GM23338 (cell line): ENCODE measurements at regions not wholly inside any gene's neighbourhood (a gene's known extent, or its start where the extent isn't known, plus 50 kb on each side); places are given as distances from the start of the nearest gene placed in this dataset.

Experiments used
- ATAC-seq: fragments of 200-7000 bp; cut with Tn5 transposase; 3 replicates; pipeline ENCODE4 v1.9.1; 2020
- DNase-seq: peaks from one replicate; pipeline ENCODE4 v3.0.0-alpha.2; 2015; ENCODE audit warnings: low spot score
- H2AFZ ChIP-seq: fragments of 200-600 bp; sonication (generic); 2 replicates; pipeline ENCODE4 v1.8.0; 2016; ENCODE audit warnings: antibody characterized with exemption, mild to moderate bottlenecking, moderate library complexity
- H3F3A ChIP-seq: fragments of 200-600 bp; sonication (generic); replicated peaks from 2 replicates; pipeline ENCODE4 v1.8.0; 2017; ENCODE audit warnings: antibody characterized with exemption, mixed run types, low read depth
- H3K27ac ChIP-seq: fragments of 200-600 bp; sonication (generic); 2 replicates; pipeline ENCODE4 v1.6.1; 2016; ENCODE audit warnings: low read depth
- H3K27me3 ChIP-seq: fragments of 200-600 bp; sonication (generic); 2 replicates; pipeline ENCODE4 v1.8.0; 2016; ENCODE audit warnings: mild to moderate bottlenecking, mixed run types, moderate library complexity; ENCODE audit not compliant: insufficient read depth
- H3K36me3 ChIP-seq: fragments of 200-600 bp; sonication (generic); 2 replicates; pipeline ENCODE4 v1.8.0; 2016; ENCODE audit warnings: mild to moderate bottlenecking; ENCODE audit not compliant: insufficient read depth
- H3K4me1 ChIP-seq: fragments of 200-600 bp; sonication (generic); 2 replicates; pipeline ENCODE4 v1.8.0; 2016; ENCODE audit warnings: mild to moderate bottlenecking, moderate library complexity; ENCODE audit not compliant: insufficient read depth
- H3K4me2 ChIP-seq: fragments of 200-600 bp; sonication (generic); 2 replicates; pipeline ENCODE4 v1.7.1; 2017; ENCODE audit warnings: mixed run types
- H3K4me3 ChIP-seq: fragments of 200-600 bp; sonication (generic); 2 replicates; pipeline ENCODE4 v1.6.1; 2016; ENCODE audit warnings: mixed run types
- H3K79me2 ChIP-seq: fragments of 200-600 bp; sonication (generic); replicated peaks from 2 replicates; pipeline ENCODE4 v1.8.0; 2017; ENCODE audit warnings: mild to moderate bottlenecking; ENCODE audit not compliant: insufficient read depth
- H3K9me2 ChIP-seq: fragments of 200-600 bp; sonication (generic); 2 replicates; pipeline ENCODE4 v1.8.0; 2017; ENCODE audit not compliant: insufficient read depth
- H4K20me1 ChIP-seq: fragments of 200-600 bp; sonication (generic); replicated peaks from 2 replicates; pipeline ENCODE4 v1.8.0; 2017; ENCODE audit warnings: mild to moderate bottlenecking; ENCODE audit not compliant: insufficient read depth
- H3K27ac Mint-ChIP-seq: 2 replicates; pipeline ENCODE4 v1.8.0; 2020; ENCODE audit warnings: inconsistent platforms, mild to moderate bottlenecking, moderate library complexity, mixed read lengths
- H3K27me3 Mint-ChIP-seq: 3 replicates; pipeline ENCODE4 v1.8.0; 2022; ENCODE audit warnings: low read depth, mild to moderate bottlenecking, moderate library complexity, mixed read lengths, inconsistent platforms; ENCODE audit not compliant: insufficient read depth, poor library complexity
- H3K36me3 Mint-ChIP-seq: 3 replicates; pipeline ENCODE4 v1.8.0; 2021; ENCODE audit warnings: low read depth, mild to moderate bottlenecking, inconsistent platforms, moderate library complexity, mixed read lengths
- H3K4me1 Mint-ChIP-seq: 3 replicates; pipeline ENCODE4 v1.8.0; 2020; ENCODE audit warnings: mild to moderate bottlenecking, inconsistent platforms, mixed read lengths
- H3K4me3 Mint-ChIP-seq: 3 replicates; pipeline ENCODE4 v1.8.0; 2021; ENCODE audit warnings: moderate library complexity, mild to moderate bottlenecking, inconsistent platforms, mixed read lengths
- H3K9me3 Mint-ChIP-seq: 3 replicates; pipeline ENCODE4 v1.8.0; 2020; ENCODE audit warnings: moderate library complexity, mild to moderate bottlenecking, inconsistent platforms, mixed read lengths
- EZH2phosphoT487 ChIP-seq: fragments of 200-600 bp; sonication (generic); IDR thresholded peaks from one replicate; pipeline ENCODE4 v1.8.1; 2018; ENCODE audit warnings: antibody characterized with exemption; ENCODE audit not compliant: unreplicated experiment
- JUNB ChIP-seq: IDR thresholded peaks from one replicate; pipeline ENCODE4 v1.6.1; 2016; ENCODE audit warnings: antibody characterized with exemption; ENCODE audit not compliant: unreplicated experiment
- NANOG ChIP-seq: IDR thresholded peaks from 2 replicates; pipeline ENCODE4 v1.6.1; 2016; ENCODE audit warnings: antibody characterized with exemption, borderline replicate concordance
- STAT1 ChIP-seq: IDR thresholded peaks from one replicate; pipeline ENCODE4 v1.6.1; 2016; ENCODE audit warnings: antibody characterized with exemption; ENCODE audit not compliant: unreplicated experiment
- TF ChIP-seq, protein P1 (sequence below): fragments of 250-450 bp; sonication (Bioruptor Pico); IDR thresholded peaks from 2 replicates; pipeline ENCODE4 v1.5.0; 2020; ENCODE audit warnings: mild to moderate bottlenecking, moderate library complexity
- TF ChIP-seq, protein P2 (sequence below): IDR thresholded peaks from one replicate; pipeline ENCODE4 v1.6.1; 2018; ENCODE audit warnings: antibody characterized with exemption; ENCODE audit not compliant: unreplicated experiment
- TF ChIP-seq, protein P3 (sequence below): IDR thresholded peaks from 2 replicates; pipeline ENCODE4 v1.6.1; 2016; ENCODE audit warnings: antibody characterized with exemption

DNA sequence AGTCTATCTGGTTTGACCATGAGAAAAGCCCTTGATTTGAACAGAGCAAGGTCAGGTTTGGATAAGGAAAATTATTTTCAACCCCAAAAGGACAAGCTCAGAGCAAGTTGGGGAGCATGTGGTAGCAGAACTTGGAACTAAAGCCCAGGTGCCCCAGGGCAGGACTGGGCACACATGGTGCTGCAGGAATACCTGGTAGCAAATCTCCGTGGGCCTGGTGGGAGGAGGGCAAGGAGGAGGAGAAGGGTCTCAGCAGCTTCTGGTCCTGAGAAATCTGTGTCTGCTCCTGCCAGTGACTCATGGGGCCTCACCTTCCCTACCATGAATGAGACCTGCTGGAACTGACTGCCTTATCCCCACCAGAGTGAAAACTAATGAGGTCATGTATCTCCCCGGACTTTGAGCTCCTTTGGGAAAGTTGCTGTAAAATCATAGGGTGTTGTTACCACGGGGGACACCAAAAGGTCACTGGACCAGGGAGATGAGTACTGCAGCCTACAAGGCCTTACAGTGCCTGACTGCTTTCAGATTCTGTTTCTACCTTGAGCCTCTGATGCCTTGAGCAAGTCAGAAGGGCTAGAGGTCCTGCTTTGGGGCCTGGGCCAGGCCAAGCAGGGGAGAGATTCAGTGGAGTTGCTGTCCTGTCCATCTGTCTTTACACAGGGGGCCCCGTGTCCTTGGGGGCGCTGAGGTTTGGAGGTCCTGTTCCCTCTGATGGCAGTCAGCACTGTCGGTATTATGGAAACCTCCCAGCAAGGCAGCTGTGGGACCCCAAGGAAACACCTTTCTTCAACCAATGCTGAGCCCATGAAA, 304.0 kb downstream of the MYCN start:
- Histone ChIP-seq H3K4me3 (no peak overlapping the region), H4K20me1 (no peaks in the 10 kb centered on the region), H3K36me3 (no peaks in the 10 kb centered on the region; the same call in 1 of the 2 replicates), H3K4me2 (no peak overlapping the region), H2AFZ (no peak overlapping the region), H3K27ac (no peak overlapping the region), H3K27me3 (no peaks in the 10 kb centered on the region), H3K79me2 (no peaks in the 10 kb centered on the region), H3K9me2 (no peaks in the 10 kb centered on the region), H3K4me1 (peaks cover 11% of the 10 kb centered on the region), H3F3A (no peaks in the 10 kb centered on the region)
- peaks cover 16% of the 10 kb centered on the region for H3K4me1 Mint-ChIP-seq
- H3K36me3 Mint-ChIP-seq = no peaks in the 10 kb centered on the region
- TF ChIP-seq EZH2phosphoT487 = no peak
- TF ChIP-seq, protein P1, sequence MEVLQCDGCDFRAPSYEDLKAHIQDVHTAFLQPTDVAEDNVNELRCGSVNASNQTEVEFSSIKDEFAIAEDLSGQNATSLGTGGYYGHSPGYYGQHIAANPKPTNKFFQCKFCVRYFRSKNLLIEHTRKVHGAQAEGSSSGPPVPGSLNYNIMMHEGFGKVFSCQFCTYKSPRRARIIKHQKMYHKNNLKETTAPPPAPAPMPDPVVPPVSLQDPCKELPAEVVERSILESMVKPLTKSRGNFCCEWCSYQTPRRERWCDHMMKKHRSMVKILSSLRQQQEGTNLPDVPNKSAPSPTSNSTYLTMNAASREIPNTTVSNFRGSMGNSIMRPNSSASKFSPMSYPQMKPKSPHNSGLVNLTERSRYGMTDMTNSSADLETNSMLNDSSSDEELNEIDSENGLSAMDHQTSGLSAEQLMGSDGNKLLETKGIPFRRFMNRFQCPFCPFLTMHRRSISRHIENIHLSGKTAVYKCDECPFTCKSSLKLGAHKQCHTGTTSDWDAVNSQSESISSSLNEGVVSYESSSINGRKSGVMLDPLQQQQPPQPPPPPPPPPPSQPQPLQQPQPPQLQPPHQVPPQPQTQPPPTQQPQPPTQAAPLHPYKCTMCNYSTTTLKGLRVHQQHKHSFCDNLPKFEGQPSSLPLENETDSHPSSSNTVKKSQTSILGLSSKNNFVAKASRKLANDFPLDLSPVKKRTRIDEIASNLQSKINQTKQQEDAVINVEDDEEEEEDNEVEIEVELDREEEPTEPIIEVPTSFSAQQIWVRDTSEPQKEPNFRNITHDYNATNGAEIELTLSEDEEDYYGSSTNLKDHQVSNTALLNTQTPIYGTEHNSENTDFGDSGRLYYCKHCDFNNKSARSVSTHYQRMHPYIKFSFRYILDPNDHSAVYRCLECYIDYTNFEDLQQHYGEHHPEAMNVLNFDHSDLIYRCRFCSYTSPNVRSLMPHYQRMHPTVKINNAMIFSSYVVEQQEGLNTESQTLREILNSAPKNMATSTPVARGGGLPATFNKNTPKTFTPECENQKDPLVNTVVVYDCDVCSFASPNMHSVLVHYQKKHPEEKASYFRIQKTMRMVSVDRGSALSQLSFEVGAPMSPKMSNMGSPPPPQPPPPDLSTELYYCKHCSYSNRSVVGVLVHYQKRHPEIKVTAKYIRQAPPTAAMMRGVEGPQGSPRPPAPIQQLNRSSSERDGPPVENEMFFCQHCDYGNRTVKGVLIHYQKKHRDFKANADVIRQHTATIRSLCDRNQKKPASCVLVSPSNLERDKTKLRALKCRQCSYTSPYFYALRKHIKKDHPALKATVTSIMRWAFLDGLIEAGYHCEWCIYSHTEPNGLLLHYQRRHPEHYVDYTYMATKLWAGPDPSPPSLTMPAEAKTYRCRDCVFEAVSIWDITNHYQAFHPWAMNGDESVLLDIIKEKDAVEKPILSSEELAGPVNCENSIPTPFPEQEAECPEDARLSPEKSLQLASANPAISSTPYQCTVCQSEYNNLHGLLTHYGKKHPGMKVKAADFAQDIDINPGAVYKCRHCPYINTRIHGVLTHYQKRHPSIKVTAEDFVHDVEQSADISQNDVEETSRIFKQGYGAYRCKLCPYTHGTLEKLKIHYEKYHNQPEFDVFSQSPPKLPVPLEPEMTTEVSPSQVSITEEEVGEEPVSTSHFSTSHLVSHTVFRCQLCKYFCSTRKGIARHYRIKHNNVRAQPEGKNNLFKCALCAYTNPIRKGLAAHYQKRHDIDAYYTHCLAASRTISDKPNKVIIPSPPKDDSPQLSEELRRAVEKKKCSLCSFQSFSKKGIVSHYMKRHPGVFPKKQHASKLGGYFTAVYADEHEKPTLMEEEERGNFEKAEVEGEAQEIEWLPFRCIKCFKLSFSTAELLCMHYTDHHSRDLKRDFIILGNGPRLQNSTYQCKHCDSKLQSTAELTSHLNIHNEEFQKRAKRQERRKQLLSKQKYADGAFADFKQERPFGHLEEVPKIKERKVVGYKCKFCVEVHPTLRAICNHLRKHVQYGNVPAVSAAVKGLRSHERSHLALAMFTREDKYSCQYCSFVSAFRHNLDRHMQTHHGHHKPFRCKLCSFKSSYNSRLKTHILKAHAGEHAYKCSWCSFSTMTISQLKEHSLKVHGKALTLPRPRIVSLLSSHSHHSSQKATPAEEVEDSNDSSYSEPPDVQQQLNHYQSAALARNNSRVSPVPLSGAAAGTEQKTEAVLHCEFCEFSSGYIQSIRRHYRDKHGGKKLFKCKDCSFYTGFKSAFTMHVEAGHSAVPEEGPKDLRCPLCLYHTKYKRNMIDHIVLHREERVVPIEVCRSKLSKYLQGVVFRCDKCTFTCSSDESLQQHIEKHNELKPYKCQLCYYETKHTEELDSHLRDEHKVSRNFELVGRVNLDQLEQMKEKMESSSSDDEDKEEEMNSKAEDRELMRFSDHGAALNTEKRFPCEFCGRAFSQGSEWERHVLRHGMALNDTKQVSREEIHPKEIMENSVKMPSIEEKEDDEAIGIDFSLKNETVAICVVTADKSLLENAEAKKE (CRISPR knock-in tag) = no peak
- no peak for TF ChIP-seq STAT1
- TF ChIP-seq JUNB = no peak
- TF ChIP-seq, protein P2, sequence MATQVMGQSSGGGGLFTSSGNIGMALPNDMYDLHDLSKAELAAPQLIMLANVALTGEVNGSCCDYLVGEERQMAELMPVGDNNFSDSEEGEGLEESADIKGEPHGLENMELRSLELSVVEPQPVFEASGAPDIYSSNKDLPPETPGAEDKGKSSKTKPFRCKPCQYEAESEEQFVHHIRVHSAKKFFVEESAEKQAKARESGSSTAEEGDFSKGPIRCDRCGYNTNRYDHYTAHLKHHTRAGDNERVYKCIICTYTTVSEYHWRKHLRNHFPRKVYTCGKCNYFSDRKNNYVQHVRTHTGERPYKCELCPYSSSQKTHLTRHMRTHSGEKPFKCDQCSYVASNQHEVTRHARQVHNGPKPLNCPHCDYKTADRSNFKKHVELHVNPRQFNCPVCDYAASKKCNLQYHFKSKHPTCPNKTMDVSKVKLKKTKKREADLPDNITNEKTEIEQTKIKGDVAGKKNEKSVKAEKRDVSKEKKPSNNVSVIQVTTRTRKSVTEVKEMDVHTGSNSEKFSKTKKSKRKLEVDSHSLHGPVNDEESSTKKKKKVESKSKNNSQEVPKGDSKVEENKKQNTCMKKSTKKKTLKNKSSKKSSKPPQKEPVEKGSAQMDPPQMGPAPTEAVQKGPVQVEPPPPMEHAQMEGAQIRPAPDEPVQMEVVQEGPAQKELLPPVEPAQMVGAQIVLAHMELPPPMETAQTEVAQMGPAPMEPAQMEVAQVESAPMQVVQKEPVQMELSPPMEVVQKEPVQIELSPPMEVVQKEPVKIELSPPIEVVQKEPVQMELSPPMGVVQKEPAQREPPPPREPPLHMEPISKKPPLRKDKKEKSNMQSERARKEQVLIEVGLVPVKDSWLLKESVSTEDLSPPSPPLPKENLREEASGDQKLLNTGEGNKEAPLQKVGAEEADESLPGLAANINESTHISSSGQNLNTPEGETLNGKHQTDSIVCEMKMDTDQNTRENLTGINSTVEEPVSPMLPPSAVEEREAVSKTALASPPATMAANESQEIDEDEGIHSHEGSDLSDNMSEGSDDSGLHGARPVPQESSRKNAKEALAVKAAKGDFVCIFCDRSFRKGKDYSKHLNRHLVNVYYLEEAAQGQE = no peak
- TF ChIP-seq NANOG = no peak
- TF ChIP-seq, protein P3, sequence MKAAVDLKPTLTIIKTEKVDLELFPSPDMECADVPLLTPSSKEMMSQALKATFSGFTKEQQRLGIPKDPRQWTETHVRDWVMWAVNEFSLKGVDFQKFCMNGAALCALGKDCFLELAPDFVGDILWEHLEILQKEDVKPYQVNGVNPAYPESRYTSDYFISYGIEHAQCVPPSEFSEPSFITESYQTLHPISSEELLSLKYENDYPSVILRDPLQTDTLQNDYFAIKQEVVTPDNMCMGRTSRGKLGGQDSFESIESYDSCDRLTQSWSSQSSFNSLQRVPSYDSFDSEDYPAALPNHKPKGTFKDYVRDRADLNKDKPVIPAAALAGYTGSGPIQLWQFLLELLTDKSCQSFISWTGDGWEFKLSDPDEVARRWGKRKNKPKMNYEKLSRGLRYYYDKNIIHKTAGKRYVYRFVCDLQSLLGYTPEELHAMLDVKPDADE = no peak
- no peaks in the 10 kb centered on the region; the same call in 2 of the 3 replicates for H3K9me3 Mint-ChIP-seq
- no peak overlapping the region for H3K27ac Mint-ChIP-seq
- DNase-seq (no peak), ATAC-seq (no peak)
- no peak overlapping the region for H3K4me3 Mint-ChIP-seq
- H3K27me3 Mint-ChIP-seq = no peaks in the 10 kb centered on the region
